ENCODE measurements at regions not wholly inside any gene's neighbourhood (a gene's known extent, or its start where the extent isn't known, plus 50 kb on each side); places are given as distances from the start of the nearest gene placed in this dataset.

DNA sequence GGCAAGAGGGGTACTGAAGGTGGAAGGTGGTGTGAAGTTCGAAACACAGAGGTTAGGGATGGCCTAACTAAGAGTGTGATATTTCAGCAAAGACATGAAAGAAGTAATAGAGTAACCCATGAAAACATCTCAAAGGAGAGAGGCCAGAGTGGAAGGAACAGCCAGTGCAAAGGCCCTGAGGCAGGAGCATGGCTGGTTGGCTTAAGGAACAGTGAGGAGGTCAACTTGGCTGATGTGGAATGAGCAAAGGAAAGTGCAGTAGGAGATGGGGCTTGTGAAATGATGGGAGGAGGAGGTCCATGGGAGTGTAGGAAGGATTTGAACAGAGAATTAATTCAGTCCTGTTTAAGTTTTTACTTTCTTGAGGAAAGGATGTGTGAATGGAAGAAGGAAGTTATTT, 178.3 kb upstream of the ZNF608 start:
- DNase-seq: no peak
- H3K4me1 Mint-ChIP-seq: no peaks in the 10 kb centered on the region
- no peaks in the 10 kb centered on the region for H3K4me1 ChIP-seq (ENCODE audit: control insufficient read depth in 1 of 2, extremely low read depth in 1 of 2, insufficient read depth in 2 of 2, low read length in 2 of 2)
- H3K36me3 Mint-ChIP-seq: no peaks in the 10 kb centered on the region
- CTCF ChIA-PET: no interaction called here
- H3K4me3 ChIP-seq (ENCODE audit: control insufficient read depth in 1 of 2, extremely low read depth in 1 of 2, low read length in 1 of 2): no peak overlapping the region
- POLR2A ChIA-PET: no interaction called here
- H3K27ac ChIP-seq (ENCODE audit: low read length): no peak overlapping the region
- no peaks in the 10 kb centered on the region for H3K27me3 ChIP-seq (replicated peaks in 1 of 2; ENCODE audit: control insufficient read depth in 2 of 2, extremely low read depth in 1 of 2, insufficient read depth in 2 of 2, low read length in 1 of 2)
- no peak overlapping the region for H3K27ac Mint-ChIP-seq
- peaks cover 0 to 3% (median 0%) of the 10 kb centered on the region in 3 donors for H3K9me3 Mint-ChIP-seq
- H3K9me3 ChIP-seq: no peaks in the 10 kb centered on the region
- no peaks in the 10 kb centered on the region for H3K27me3 Mint-ChIP-seq
- no peak for ATAC-seq (replicated peaks in 1 of 4)
- WGBS (ENCODE audit: insufficient coverage): 82% methylated on average over 1 of the region's 1 CpG
- no peaks in the 10 kb centered on the region for H3K36me3 ChIP-seq (ENCODE audit: control insufficient read depth in 2 of 2, extremely low read depth in 1 of 2, insufficient read depth in 1 of 2, low read length in 1 of 2)
- no peak overlapping the region for H3K4me3 Mint-ChIP-seq

DNA sequence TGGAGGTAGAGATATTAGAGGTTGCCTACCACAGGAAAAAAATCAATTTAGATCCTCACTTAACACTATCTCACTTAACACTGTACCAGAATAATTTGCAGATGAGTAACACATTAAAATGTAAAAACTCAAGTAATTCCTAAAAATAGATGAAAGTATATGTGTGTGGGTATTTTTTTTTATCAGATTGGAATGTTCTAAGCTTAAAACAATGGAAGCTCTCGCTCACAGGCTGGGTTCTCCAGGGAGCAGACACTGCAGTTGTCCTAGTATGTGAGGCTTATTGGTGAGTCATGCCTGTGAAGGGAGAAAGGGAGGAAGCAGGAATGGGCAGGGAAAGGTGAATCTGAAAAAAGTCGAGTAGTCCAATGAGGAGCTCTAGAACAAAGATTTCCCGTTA, 181.3 kb upstream of the ZNF608 start:
- no peak for DNase-seq
- no peaks in the 10 kb centered on the region for H3K36me3 ChIP-seq (ENCODE audit: control insufficient read depth in 2 of 2, extremely low read depth in 1 of 2, insufficient read depth in 1 of 2, low read length in 1 of 2)
- POLR2A ChIA-PET: no interaction called here
- no peak overlapping the region for H3K27ac Mint-ChIP-seq
- WGBS (ENCODE audit: insufficient coverage): 91% methylated on average over 2 of the region's 3 CpGs
- no peaks in the 10 kb centered on the region for H3K27me3 ChIP-seq (replicated peaks in 1 of 2; ENCODE audit: control insufficient read depth in 2 of 2, extremely low read depth in 1 of 2, insufficient read depth in 2 of 2, low read length in 1 of 2)
- no peaks in the 10 kb centered on the region for H3K9me3 ChIP-seq
- H3K36me3 Mint-ChIP-seq: no peaks in the 10 kb centered on the region
- no peak overlapping the region for H3K4me3 ChIP-seq (ENCODE audit: control insufficient read depth in 1 of 2, extremely low read depth in 1 of 2, low read length in 1 of 2)
- ATAC-seq (replicated peaks in 1 of 4): no peak
- H3K4me1 ChIP-seq (ENCODE audit: control insufficient read depth in 1 of 2, extremely low read depth in 1 of 2, insufficient read depth in 2 of 2, low read length in 2 of 2): no peaks in the 10 kb centered on the region
- no peak overlapping the region for H3K4me3 Mint-ChIP-seq
- no peaks in the 10 kb centered on the region for H3K4me1 Mint-ChIP-seq
- H3K9me3 Mint-ChIP-seq: peaks cover 0 to 3% (median 0%) of the 10 kb centered on the region in 3 donors
- H3K27ac ChIP-seq (ENCODE audit: low read length): no peak overlapping the region
- CTCF ChIA-PET: no interaction called here
- H3K27me3 Mint-ChIP-seq: no peaks in the 10 kb centered on the region

DNA sequence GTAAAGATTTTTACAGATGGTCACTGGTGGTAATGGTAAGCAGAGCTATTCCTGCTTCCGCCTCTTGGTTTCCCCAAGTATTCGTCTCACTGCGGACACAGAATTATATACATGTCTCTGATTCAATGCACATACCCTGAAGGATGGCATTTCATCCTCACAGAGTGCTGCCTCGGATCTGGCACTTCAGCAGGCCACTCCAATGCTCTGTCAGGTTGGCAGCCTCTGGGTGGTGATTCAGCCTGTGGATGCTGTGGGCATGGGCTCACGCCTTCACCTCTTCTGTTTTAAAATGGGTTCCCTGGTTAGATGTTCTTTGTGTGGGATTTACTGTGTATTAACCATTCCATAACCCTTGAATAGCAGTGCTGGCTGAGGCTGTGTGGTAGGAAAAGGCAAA, 182.6 kb upstream of the ZNF608 start:
- ATAC-seq (replicated peaks in 1 of 4) (no peak), DNase-seq (no peak)
- H3K4me3 Mint-ChIP-seq: no peak overlapping the region
- ChIA-PET POLR2A (no interaction called here), CTCF (no interaction called here)
- no peaks in the 10 kb centered on the region for H3K27me3 Mint-ChIP-seq
- no peak overlapping the region for H3K27ac Mint-ChIP-seq
- WGBS (ENCODE audit: insufficient coverage): 100% methylated on average over 2 of the region's 5 CpGs
- H3K9me3 ChIP-seq: no peaks in the 10 kb centered on the region
- no peaks in the 10 kb centered on the region for H3K27me3 ChIP-seq (replicated peaks in 1 of 2; ENCODE audit: control insufficient read depth in 2 of 2, extremely low read depth in 1 of 2, insufficient read depth in 2 of 2, low read length in 1 of 2)
- no peaks in the 10 kb centered on the region for H3K36me3 ChIP-seq (ENCODE audit: control insufficient read depth in 2 of 2, extremely low read depth in 1 of 2, insufficient read depth in 1 of 2, low read length in 1 of 2)
- H3K4me1 Mint-ChIP-seq: no peaks in the 10 kb centered on the region
- H3K4me3 ChIP-seq (ENCODE audit: control insufficient read depth in 1 of 2, extremely low read depth in 1 of 2, low read length in 1 of 2): no peak overlapping the region
- H3K27ac ChIP-seq (ENCODE audit: low read length): no peak overlapping the region
- peaks cover 0 to 3% (median 0%) of the 10 kb centered on the region in 3 donors for H3K9me3 Mint-ChIP-seq
- H3K36me3 Mint-ChIP-seq: no peaks in the 10 kb centered on the region
- H3K4me1 ChIP-seq (ENCODE audit: control insufficient read depth in 1 of 2, extremely low read depth in 1 of 2, insufficient read depth in 2 of 2, low read length in 2 of 2): no peaks in the 10 kb centered on the region

DNA sequence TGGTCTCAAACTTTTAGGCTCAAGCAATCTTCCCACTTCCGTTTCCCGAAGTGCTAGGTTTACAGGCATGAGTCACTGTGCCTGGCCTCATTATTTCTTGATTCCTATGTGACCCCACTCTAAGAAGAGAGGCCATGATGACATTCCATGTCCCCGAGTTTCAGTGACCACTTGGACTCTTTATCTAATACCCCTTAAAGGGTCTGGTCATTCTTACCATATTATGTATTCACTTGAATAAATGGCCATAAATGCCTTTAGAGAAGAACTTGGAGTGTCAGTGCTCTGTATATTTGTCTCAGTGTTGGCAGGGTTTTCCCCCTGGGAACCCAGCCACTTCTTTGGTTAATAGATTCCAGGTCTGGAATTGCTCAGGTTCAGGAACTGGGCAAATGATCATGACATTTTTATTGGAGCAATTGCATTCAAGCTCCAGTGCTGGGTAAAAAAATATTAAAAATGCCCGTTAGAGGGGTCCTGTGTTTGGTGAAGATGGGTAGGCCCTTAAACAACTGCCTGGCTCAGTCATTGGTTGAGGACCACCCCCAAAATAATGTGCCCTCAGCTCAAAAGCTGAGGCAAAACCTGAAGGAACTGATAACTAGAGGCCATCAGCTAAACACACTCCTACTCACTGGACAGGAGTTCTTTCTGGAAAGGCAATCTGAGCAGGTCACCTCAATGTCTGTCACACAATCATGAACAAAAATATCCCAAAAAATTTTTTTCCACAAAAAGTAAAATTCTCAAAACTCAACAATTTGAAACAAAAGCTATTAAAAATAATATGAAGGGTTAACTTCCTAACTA, 186.6 kb upstream of the ZNF608 start:
- POLR2A ChIA-PET: interaction anchor here in 1 of 2 donors (0.6 kb wide), 1 partner anchor 455 kb away, joined by 3 read pairs; no protein-coding TSS in a partner anchor

DNA sequence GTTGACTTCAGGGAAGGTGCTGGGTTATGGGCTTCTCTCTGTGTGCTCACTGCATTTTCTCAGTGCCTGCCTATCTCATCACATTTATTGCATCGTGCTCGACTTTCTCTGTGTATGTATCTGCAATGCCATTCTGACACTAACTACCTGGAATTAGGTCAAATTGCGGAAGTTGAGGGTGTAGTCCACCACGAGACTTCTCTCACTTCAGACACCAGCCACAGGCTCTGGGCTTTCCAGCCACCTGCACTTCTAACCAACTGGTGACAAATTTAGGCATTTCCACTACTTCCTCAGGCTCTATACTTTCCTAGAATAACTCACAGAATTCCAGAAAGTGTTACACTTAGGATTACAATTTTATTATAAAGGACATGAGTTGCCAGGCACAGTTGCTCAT, 188.6 kb upstream of the ZNF608 start:
- WGBS (ENCODE audit: insufficient coverage): 24% methylated on average over 3 of the region's 4 CpGs
- Mint-ChIP-seq H3K36me3 (no peaks in the 10 kb centered on the region), H3K9me3 (peaks cover 2 to 5% (median 4%) of the 10 kb centered on the region in 3 donors), H3K4me3 (no peak overlapping the region), H3K27ac (no peak overlapping the region), H3K27me3 (no peaks in the 10 kb centered on the region), H3K4me1 (peaks cover 0 to 6% (median 0%) of the 10 kb centered on the region in 3 donors)
- CTCF ChIA-PET: no interaction called here
- no peaks in the 10 kb centered on the region for H3K36me3 ChIP-seq (ENCODE audit: control insufficient read depth in 2 of 2, extremely low read depth in 1 of 2, insufficient read depth in 1 of 2, low read length in 1 of 2)
- ATAC-seq (replicated peaks in 1 of 4) (no peak), DNase-seq (peak in 6 of 35 experiments; percentile 4 to 31 (median 8))
- no peak overlapping the region for H3K27ac ChIP-seq (ENCODE audit: low read length)
- H3K4me3 ChIP-seq (ENCODE audit: control insufficient read depth in 1 of 2, extremely low read depth in 1 of 2, low read length in 1 of 2): no peak overlapping the region
- POLR2A ChIA-PET: no interaction called here
- no peaks in the 10 kb centered on the region for H3K9me3 ChIP-seq
- H3K4me1 ChIP-seq (ENCODE audit: control insufficient read depth in 1 of 2, extremely low read depth in 1 of 2, insufficient read depth in 2 of 2, low read length in 2 of 2): no peaks in the 10 kb centered on the region
- no peaks in the 10 kb centered on the region for H3K27me3 ChIP-seq (replicated peaks in 1 of 2; ENCODE audit: control insufficient read depth in 2 of 2, extremely low read depth in 1 of 2, insufficient read depth in 2 of 2, low read length in 1 of 2)

More for the DNA sequence above, 186.6 kb upstream of the ZNF608 start:
- no peak overlapping the region for H3K27ac ChIP-seq (ENCODE audit: low read length)
- H3K36me3 Mint-ChIP-seq: no peaks in the 10 kb centered on the region
- H3K27me3 Mint-ChIP-seq: no peaks in the 10 kb centered on the region
- ATAC-seq (replicated peaks in 1 of 4) (no peak), DNase-seq (no peak)
- no peaks in the 10 kb centered on the region for H3K36me3 ChIP-seq (ENCODE audit: control insufficient read depth in 2 of 2, extremely low read depth in 1 of 2, insufficient read depth in 1 of 2, low read length in 1 of 2)
- CTCF ChIA-PET: no interaction called here
- peaks cover 0 to 6% (median 0%) of the 10 kb centered on the region in 3 donors for H3K4me1 Mint-ChIP-seq
- WGBS (ENCODE audit: insufficient coverage): 60% methylated on average over 3 of the region's 4 CpGs
- no peak overlapping the region for H3K4me3 ChIP-seq (ENCODE audit: control insufficient read depth in 1 of 2, extremely low read depth in 1 of 2, low read length in 1 of 2)
- H3K9me3 ChIP-seq: no peaks in the 10 kb centered on the region
- no peaks in the 10 kb centered on the region for H3K9me3 Mint-ChIP-seq
- no peak overlapping the region for H3K4me3 Mint-ChIP-seq
- H3K27ac Mint-ChIP-seq: no peak overlapping the region
- no peaks in the 10 kb centered on the region for H3K27me3 ChIP-seq (replicated peaks in 1 of 2; ENCODE audit: control insufficient read depth in 2 of 2, extremely low read depth in 1 of 2, insufficient read depth in 2 of 2, low read length in 1 of 2)
- H3K4me1 ChIP-seq (ENCODE audit: control insufficient read depth in 1 of 2, extremely low read depth in 1 of 2, insufficient read depth in 2 of 2, low read length in 2 of 2): no peaks in the 10 kb centered on the region

DNA sequence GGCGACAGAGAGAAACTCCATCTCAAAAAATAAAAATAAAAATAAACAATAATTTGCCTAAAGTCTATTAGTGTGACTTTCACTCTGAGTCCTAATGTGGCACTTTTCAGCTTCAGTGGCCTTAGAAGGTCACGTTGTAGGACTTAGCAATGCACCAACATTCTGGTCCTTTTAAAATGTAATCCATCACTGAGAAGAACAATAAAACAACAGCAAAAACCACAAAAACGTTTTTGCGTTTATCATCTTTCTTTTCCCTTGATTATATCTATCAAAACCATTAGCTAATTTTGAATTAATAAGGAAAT, 190.1 kb upstream of the ZNF608 start:
- CTCF ChIA-PET: no interaction called here
- H3K4me1 ChIP-seq (ENCODE audit: control insufficient read depth in 1 of 2, extremely low read depth in 1 of 2, insufficient read depth in 2 of 2, low read length in 2 of 2): no peaks in the 10 kb centered on the region
- no peak overlapping the region for H3K4me3 Mint-ChIP-seq
- DNase-seq (no peak), ATAC-seq (replicated peaks in 1 of 4) (no peak)
- H3K36me3 Mint-ChIP-seq: no peaks in the 10 kb centered on the region
- POLR2A ChIA-PET: no interaction called here
- H3K4me3 ChIP-seq (ENCODE audit: control insufficient read depth in 1 of 2, extremely low read depth in 1 of 2, low read length in 1 of 2): no peak overlapping the region
- no peaks in the 10 kb centered on the region for H3K27me3 ChIP-seq (replicated peaks in 1 of 2; ENCODE audit: control insufficient read depth in 2 of 2, extremely low read depth in 1 of 2, insufficient read depth in 2 of 2, low read length in 1 of 2)
- WGBS (ENCODE audit: insufficient coverage): 57% methylated on average over 1 of the region's 4 CpGs
- no peaks in the 10 kb centered on the region for H3K36me3 ChIP-seq (ENCODE audit: control insufficient read depth in 2 of 2, extremely low read depth in 1 of 2, insufficient read depth in 1 of 2, low read length in 1 of 2)
- no peaks in the 10 kb centered on the region for H3K9me3 ChIP-seq
- H3K4me1 Mint-ChIP-seq: peaks cover 0 to 6% (median 0%) of the 10 kb centered on the region in 3 donors
- H3K27ac ChIP-seq (ENCODE audit: low read length): no peak overlapping the region
- H3K27me3 Mint-ChIP-seq: no peaks in the 10 kb centered on the region
- peaks cover 2 to 9% (median 5%) of the 10 kb centered on the region in 3 donors for H3K9me3 Mint-ChIP-seq
- no peak overlapping the region for H3K27ac Mint-ChIP-seq

All from T-cell (primary cell).